ENCODE measurements at regions not wholly inside any gene's neighbourhood (a gene's known extent, or its start where the extent isn't known, plus 50 kb on each side); places are given as distances from the start of the nearest gene placed in this dataset.

DNA sequence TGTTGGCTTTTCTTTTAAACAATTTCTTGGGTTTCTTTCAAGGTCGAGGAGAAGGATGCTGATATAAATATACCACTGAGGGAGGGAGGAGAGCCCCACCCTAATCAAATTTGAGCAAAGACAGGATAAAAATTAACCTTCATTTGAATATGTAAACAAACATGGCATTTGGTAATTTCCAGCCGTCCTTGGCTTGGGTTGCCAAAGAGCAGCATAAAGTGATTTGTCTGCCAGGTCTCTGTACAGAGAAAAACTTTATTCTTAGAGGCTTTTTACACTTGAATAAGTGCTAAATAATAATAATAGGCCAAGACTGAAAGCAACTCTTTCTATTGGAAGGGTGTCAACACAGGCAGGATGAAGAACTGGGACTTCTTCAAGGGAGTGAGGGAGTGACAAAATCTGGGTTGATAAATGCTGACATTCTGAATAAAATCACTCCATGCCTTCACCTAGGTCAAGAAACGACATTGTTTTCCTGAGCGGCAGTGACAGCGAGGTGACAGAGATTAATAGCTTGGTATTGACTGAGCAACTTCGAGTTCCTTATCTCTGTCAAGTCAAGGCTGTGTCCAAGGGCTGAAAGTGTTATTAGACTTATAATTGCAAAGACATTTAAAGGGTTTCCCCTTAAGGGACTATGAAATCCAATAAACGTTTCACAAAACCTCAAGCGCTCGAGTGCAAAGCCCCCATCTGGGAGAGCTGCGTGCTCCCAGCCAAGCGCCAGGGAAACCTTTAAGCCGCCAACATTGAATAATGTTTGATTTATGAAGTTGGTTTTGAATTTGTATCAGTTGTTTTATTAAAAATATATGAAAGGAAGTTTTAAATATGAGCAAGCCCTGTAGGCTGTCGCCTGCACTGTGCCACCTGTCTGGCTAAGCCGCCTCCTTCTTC lies 269.5 kb upstream of the N4BP1 start:
- intact Hi-C loops (cut with DNase I), result loop anchor here in 1 of 2 donors (10.0 kb wide), 1 partner anchor 55 kb away; no protein-coding TSS in a partner anchor
- Histone ChIP-seq H3K4me1 (no peaks in the 10 kb centered on the region), H3K27me3 (ENCODE audit: insufficient read depth in 3 of 3, low read length in 2 of 3) (peaks cover 0 to 2% (median 0%) of the 10 kb centered on the region in 3 donors), H3K9me3 (no peaks in the 10 kb centered on the region), H3K36me3 (ENCODE audit: insufficient read depth in 1 of 2, low read depth in 1 of 2) (no peaks in the 10 kb centered on the region), H3K4me3 (no peak overlapping the region), H3K27ac (no peak overlapping the region)
- 57 to 58% (median 58%) methylated on average over 14 of the region's 14 CpGs for WGBS, 3 donors
- no peak for DNase-seq
- no peak for ATAC-seq
- TF ChIP-seq, protein P1, sequence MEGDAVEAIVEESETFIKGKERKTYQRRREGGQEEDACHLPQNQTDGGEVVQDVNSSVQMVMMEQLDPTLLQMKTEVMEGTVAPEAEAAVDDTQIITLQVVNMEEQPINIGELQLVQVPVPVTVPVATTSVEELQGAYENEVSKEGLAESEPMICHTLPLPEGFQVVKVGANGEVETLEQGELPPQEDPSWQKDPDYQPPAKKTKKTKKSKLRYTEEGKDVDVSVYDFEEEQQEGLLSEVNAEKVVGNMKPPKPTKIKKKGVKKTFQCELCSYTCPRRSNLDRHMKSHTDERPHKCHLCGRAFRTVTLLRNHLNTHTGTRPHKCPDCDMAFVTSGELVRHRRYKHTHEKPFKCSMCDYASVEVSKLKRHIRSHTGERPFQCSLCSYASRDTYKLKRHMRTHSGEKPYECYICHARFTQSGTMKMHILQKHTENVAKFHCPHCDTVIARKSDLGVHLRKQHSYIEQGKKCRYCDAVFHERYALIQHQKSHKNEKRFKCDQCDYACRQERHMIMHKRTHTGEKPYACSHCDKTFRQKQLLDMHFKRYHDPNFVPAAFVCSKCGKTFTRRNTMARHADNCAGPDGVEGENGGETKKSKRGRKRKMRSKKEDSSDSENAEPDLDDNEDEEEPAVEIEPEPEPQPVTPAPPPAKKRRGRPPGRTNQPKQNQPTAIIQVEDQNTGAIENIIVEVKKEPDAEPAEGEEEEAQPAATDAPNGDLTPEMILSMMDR (IDR thresholded peaks at IDR 0.05), result no peak

DNA sequence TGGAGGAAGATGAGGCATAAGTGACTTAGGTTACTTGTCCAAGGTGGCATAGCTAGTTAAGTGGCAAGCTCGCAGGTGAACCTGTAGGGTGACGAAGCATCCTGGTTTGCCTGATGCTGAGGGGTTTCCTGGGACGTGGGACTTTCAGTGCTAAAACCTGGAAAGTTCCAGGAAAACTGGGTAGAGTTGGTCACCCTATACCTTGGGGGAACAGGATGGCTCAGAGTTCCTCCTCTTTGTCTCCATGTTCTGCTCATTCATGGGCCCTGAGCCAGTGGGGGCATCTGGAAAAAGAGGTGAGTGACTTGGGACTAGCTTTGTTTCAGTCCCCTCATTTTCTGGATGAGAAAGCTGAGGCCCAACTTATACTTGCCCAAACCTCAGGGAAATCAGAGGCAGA lies 268.0 kb upstream of the N4BP1 start:
- intact Hi-C loops (cut with DNase I), result loop anchor here in 1 of 2 donors (10.0 kb wide), 1 partner anchor 57 kb away; no protein-coding TSS in a partner anchor
- WGBS, 3 donors, result 82 to 86% (median 85%) methylated on average over 3 of the region's 3 CpGs
- ATAC-seq (no peak), DNase-seq (no peak)
- H3K27me3 ChIP-seq (ENCODE audit: insufficient read depth in 3 of 3, low read length in 2 of 3), result peaks cover 0 to 2% (median 0%) of the 10 kb centered on the region in 3 donors
- TF ChIP-seq, protein P1 (IDR thresholded peaks at IDR 0.05), result no peak
- no peaks in the 10 kb centered on the region for H3K36me3 ChIP-seq (ENCODE audit: insufficient read depth in 1 of 2, low read depth in 1 of 2)
- no peak overlapping the region for H3K4me3 ChIP-seq
- H3K4me1 ChIP-seq, result no peaks in the 10 kb centered on the region
- no peaks in the 10 kb centered on the region for H3K9me3 ChIP-seq
- H3K27ac ChIP-seq, result no peak overlapping the region

DNA sequence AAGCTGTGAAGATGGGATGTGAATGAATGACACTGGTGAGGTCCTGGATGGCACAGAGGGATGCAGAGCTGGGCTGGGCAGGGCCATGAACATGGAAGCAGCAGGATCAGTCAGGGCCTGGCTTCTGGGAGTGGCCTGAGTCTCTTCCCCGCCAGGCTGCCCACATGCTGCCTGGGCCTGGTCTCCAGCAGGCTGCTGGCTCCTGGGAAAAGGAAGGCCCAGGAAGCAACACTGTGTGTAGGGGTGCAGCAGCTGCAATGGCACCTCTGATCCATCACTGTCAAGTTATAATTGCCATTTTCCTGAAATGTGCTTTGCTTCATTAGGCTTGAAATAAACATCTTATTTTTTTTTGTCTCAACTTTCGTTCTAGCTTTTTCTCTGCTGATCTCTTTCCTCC lies 260.2 kb upstream of the N4BP1 start:
- no peak overlapping the region for H3K4me3 ChIP-seq
- H3K36me3 ChIP-seq (ENCODE audit: insufficient read depth in 1 of 2, low read depth in 1 of 2), result no peaks in the 10 kb centered on the region
- H3K27ac ChIP-seq, result no peak overlapping the region
- 60 to 72% (median 67%) methylated on average over 2 of the region's 2 CpGs for WGBS, 3 donors
- TF ChIP-seq, protein P1 (IDR thresholded peaks at IDR 0.05), result no peak
- no peaks in the 10 kb centered on the region for H3K4me1 ChIP-seq
- DNase-seq, result no peak
- H3K27me3 ChIP-seq (ENCODE audit: insufficient read depth in 3 of 3, low read length in 2 of 3), result no peaks in the 10 kb centered on the region
- H3K9me3 ChIP-seq, result no peaks in the 10 kb centered on the region
- intact Hi-C loops (cut with DNase I), result loop anchor here in 1 of 2 donors (10.0 kb wide), 1 partner anchor 65 kb away; no protein-coding TSS in a partner anchor
- no peak for ATAC-seq

DNA sequence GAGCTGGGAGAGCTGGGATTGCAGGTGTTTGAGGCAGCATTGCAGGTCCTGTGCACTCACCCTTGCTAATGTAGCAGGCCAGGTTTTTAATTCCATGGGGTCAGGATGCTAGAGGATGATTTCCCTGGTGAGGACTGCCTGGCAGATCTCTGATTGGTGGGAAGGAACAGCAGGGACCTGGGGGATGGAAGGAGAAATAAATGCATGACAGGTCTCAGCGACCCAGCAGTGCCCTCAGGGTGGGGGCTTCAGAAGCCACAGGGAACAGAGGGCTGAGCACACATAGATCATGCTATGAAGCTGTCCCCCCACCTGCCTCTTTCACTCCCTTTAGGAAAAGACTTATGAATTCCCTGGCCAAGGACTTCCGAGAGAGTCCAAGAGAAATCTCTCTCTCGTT lies 255.5 kb upstream of the N4BP1 start:
- ATAC-seq, result no peak
- TF ChIP-seq, protein P1 (IDR thresholded peaks at IDR 0.05), result no peak

More for the DNA sequence above, 255.5 kb upstream of the N4BP1 start:
- no peaks in the 10 kb centered on the region for H3K9me3 ChIP-seq
- WGBS, 3 donors, result 44 to 58% (median 55%) methylated on average over 3 of the region's 3 CpGs
- DNase-seq, result no peak
- no peaks in the 10 kb centered on the region for H3K36me3 ChIP-seq (ENCODE audit: insufficient read depth in 1 of 2, low read depth in 1 of 2)
- peaks cover 0 to 6% (median 0%) of the 10 kb centered on the region in 3 donors for H3K27me3 ChIP-seq (ENCODE audit: insufficient read depth in 3 of 3, low read length in 2 of 3)
- no peaks in the 10 kb centered on the region for H3K4me1 ChIP-seq
- intact Hi-C loops (cut with DNase I), result no loop called here
- no peak overlapping the region for H3K27ac ChIP-seq
- H3K4me3 ChIP-seq, result no peak overlapping the region

Measured in psoas muscle (tissue), 7 donors.